ENCODE measurements at regions not wholly inside any gene's neighbourhood (a gene's known extent, or its start where the extent isn't known, plus 50 kb on each side); places are given as distances from the start of the nearest gene placed in this dataset.

GRCh38 chr6:15826814-15827318 lies 164.0 kb upstream of the DTNBP1 start:
- TF ChIP-seq CTCF (IDR thresholded peaks at IDR 0.05; ENCODE audit: insufficient read depth, low read length) (no peak), GABPA (IDR thresholded peaks at IDR 0.05; ENCODE audit: low read depth) (no peak), REST (IDR thresholded peaks at IDR 0.05; ENCODE audit: insufficient replicate concordance, low read depth) (no peak), POLR2AphosphoS5 (IDR thresholded peaks at IDR 0.05; ENCODE audit: low read depth) (no peak), SPI1 (IDR thresholded peaks at IDR 0.05; ENCODE audit: borderline replicate concordance, low read depth) (no peak)

Data from HL-60 (cell line).